Activated CD8-positive, alpha-beta T cell treated with anti-CD3 and anti-CD28 coated beads for 36 hours (primary cell): ENCODE measurements at regions not wholly inside any gene's neighbourhood (a gene's known extent, or its start where the extent isn't known, plus 50 kb on each side); places are given as distances from the start of the nearest gene placed in this dataset.
A peak's percentile ranks its signal among the peaks of the same experiment; 100 is the strongest.

Source experiments
- ATAC-seq: fragments of 200-7000 bp; cut with Tn5 transposase; one replicate; pipeline ENCODE4 v1.10.0; 2021; ENCODE audit warnings: mild to moderate bottlenecking, moderate library complexity
- CTCF ChIA-PET: fragments of 350-600 bp; sonication (Branson Sonifier 250); formaldehyde crosslinking; loops from one replicate; lab custom pipeline; 2021; ENCODE audit warnings: antibody characterized with exemption; lab: Charles Lee
- POLR2A ChIA-PET: fragments of 350-600 bp; sonication (Branson Sonifier 250); formaldehyde crosslinking; loops from one replicate; lab custom pipeline; 2021; ENCODE audit warnings: antibody characterized with exemption; lab: Charles Lee
- DNase-seq: peaks from one replicate; pipeline ENCODE4 v3.0.0-alpha.2; 2020
- H3K27ac Mint-ChIP-seq: one replicate; pipeline ENCODE4 v1.8.0; 2021; ENCODE audit warnings: mild to moderate bottlenecking, mixed read lengths
- H3K27me3 Mint-ChIP-seq: one replicate; pipeline ENCODE4 v1.8.0; 2021; ENCODE audit warnings: mixed read lengths
- H3K36me3 Mint-ChIP-seq: one replicate; pipeline ENCODE4 v1.8.0; 2021; ENCODE audit warnings: low read depth, mixed read lengths
- H3K4me1 Mint-ChIP-seq: one replicate; pipeline ENCODE4 v1.8.0; 2021; ENCODE audit warnings: low read depth, mixed read lengths
- H3K4me3 Mint-ChIP-seq: one replicate; pipeline ENCODE4 v1.8.0; 2021; ENCODE audit warnings: mild to moderate bottlenecking, moderate library complexity, mixed read lengths
- H3K9me3 Mint-ChIP-seq: one replicate; pipeline ENCODE4 v1.8.0; 2021; ENCODE audit warnings: mixed read lengths
- intact Hi-C: fragments of 100-400 bp; cut with micrococcal nuclease; formaldehyde crosslinking; loops from one replicate; pipeline ENCODE4 v1.10.0; 2022
- TF ChIP-seq, protein P1 (sequence below): fragments of 200-600 bp; IDR thresholded peaks from one replicate; pipeline ENCODE4 v1.8.0; 2022; ENCODE audit warnings: antibody characterized with exemption, mild to moderate bottlenecking

- Mint-ChIP-seq H3K27ac (no peak overlapping the region), H3K9me3 (no peaks in the 10 kb centered on the region), H3K36me3 (no peaks in the 10 kb centered on the region), H3K4me1 (peaks cover 12% of the 10 kb centered on the region), H3K27me3 (peaks cover 8% of the 10 kb centered on the region), H3K4me3 (no peak overlapping the region)
- TF ChIP-seq, protein P1, sequence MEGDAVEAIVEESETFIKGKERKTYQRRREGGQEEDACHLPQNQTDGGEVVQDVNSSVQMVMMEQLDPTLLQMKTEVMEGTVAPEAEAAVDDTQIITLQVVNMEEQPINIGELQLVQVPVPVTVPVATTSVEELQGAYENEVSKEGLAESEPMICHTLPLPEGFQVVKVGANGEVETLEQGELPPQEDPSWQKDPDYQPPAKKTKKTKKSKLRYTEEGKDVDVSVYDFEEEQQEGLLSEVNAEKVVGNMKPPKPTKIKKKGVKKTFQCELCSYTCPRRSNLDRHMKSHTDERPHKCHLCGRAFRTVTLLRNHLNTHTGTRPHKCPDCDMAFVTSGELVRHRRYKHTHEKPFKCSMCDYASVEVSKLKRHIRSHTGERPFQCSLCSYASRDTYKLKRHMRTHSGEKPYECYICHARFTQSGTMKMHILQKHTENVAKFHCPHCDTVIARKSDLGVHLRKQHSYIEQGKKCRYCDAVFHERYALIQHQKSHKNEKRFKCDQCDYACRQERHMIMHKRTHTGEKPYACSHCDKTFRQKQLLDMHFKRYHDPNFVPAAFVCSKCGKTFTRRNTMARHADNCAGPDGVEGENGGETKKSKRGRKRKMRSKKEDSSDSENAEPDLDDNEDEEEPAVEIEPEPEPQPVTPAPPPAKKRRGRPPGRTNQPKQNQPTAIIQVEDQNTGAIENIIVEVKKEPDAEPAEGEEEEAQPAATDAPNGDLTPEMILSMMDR = no peak
- peak; percentile 76 for ATAC-seq
- ChIA-PET POLR2A (no interaction called here), CTCF (interaction anchor here (0.7 to 4.7 kb wide), 5 partner anchors 9 to 334 kb away, joined by 3 to 38 read pairs (median 3); no protein-coding TSS in a partner anchor)
- intact Hi-C loops = no loop called here
- DNase-seq = no peak
These were observed 73.8 kb upstream of the HNRNPA3 start for GRCh38 chr2:177138823-177139222.

DNA sequence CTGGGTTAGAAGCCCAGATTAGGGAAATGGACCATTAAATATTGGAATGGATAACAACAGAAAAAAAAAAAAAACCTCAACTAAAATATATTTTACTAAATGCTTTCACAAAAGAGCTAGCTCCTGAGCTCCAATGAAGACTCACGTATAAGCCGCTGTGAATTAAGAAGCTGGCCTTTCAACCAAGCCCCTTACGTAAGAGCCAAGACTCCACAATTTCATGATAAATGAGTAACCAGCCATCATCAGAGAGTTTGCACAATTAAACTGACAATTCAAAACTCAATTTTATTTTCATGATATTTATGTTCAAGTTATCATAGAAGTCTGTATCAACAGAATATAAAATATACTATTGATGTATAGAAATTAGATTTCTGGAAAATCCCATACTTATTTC lies 70.7 kb upstream of the HNRNPA3 start:
- intact Hi-C loops = no loop called here
- Mint-ChIP-seq H3K4me1 (peaks cover 12% of the 10 kb centered on the region), H3K9me3 (no peaks in the 10 kb centered on the region), H3K4me3 (no peak overlapping the region), H3K36me3 (no peaks in the 10 kb centered on the region), H3K27ac (no peak overlapping the region), H3K27me3 (peaks cover 16% of the 10 kb centered on the region)
- DNase-seq (no peak), ATAC-seq (no peak)
- TF ChIP-seq, protein P1 = no peak
- POLR2A ChIA-PET = no interaction called here
- CTCF ChIA-PET = interaction anchor here (1.4 kb wide), 1 partner anchor 328 kb away, joined by 4 read pairs; no protein-coding TSS in a partner anchor

- no peak for DNase-seq
- H3K9me3 Mint-ChIP-seq = no peaks in the 10 kb centered on the region
- peaks cover 11% of the 10 kb centered on the region for H3K4me1 Mint-ChIP-seq
- no peak for ATAC-seq
- H3K4me3 Mint-ChIP-seq = no peak overlapping the region
- peaks cover 23% of the 10 kb centered on the region for H3K27me3 Mint-ChIP-seq
- no peak overlapping the region for H3K27ac Mint-ChIP-seq
- TF ChIP-seq, protein P1 = no peak
- CTCF ChIA-PET = interaction anchor here (1.5 kb wide), 1 partner anchor 491 kb away, joined by 4 read pairs; no protein-coding TSS in a partner anchor
- H3K36me3 Mint-ChIP-seq = no peaks in the 10 kb centered on the region
- intact Hi-C loops = no loop called here
- POLR2A ChIA-PET = no interaction called here
These were observed 69.2 kb upstream of the HNRNPA3 start for GRCh38 chr2:177143444-177143843.

DNA sequence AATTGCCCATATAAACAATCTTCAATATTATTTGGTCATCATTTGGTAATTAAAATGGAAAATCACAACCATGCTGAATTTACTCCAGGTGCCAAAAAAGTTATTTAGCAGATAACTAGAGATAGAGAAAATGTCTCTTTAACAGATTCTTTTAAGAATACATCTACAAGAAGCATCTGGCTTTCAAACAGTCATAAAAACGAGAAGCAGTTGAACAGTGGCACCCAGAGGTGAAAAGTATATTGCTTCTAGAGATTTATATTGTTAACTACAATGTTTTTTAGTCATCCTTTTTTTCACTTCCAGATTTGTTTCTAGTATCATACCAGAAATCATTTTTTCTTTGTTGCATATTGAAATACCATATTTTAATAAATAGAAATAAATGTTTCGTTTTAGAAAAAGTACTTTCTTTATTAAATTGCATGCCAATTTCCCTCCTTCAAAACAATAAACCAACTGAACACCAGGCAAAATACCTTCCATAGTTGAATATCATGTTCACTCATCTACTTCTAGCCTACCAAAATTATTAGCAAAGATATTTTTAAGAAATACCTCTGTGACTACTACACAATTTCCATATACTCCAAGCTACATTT lies 65.4 kb upstream of the HNRNPA3 start:
- Mint-ChIP-seq H3K9me3 (no peaks in the 10 kb centered on the region), H3K4me1 (peaks cover 5% of the 10 kb centered on the region), H3K4me3 (no peak overlapping the region), H3K27ac (no peak overlapping the region), H3K36me3 (no peaks in the 10 kb centered on the region), H3K27me3 (peaks cover 32% of the 10 kb centered on the region)
- ChIA-PET POLR2A (no interaction called here), CTCF (interaction anchor here (0.6 to 4.5 kb wide), 28 partner anchors 9 to 1020 kb away, joined by 3 to 86 read pairs (median 6); no protein-coding TSS in a partner anchor)
- TF ChIP-seq, protein P1 = peak; percentile 86
- ATAC-seq (peak; percentile 52), DNase-seq (peak; percentile 38)
- intact Hi-C loops = loop anchor here (5.0 kb wide), 3 partner anchors 210 to 1020 kb away; partner anchors contain the start of gene HOXD8

- intact Hi-C loops = loop anchor here (5.0 kb wide), 3 partner anchors 211 to 1021 kb away; partner anchors contain the start of gene HOXD8
- H3K27me3 Mint-ChIP-seq = peaks cover 32% of the 10 kb centered on the region
- ATAC-seq = no peak
- TF ChIP-seq, protein P1 = no peak
- no peaks in the 10 kb centered on the region for H3K9me3 Mint-ChIP-seq
- CTCF ChIA-PET = interaction anchor here (0.6 to 4.5 kb wide), 84 partner anchors 10 to 1030 kb away, joined by 3 to 86 read pairs (median 5); partner anchors contain the start of gene AGPS
- no peak for DNase-seq
- no peaks in the 10 kb centered on the region for H3K36me3 Mint-ChIP-seq
- peaks cover 5% of the 10 kb centered on the region for H3K4me1 Mint-ChIP-seq
- no peak overlapping the region for H3K27ac Mint-ChIP-seq
- H3K4me3 Mint-ChIP-seq = peak overlapping the region; percentile 81
- POLR2A ChIA-PET = interaction anchor here (0.6 kb wide), 1 partner anchor 1017 kb away, joined by 3 read pairs; no protein-coding TSS in a partner anchor
These were observed 64.7 kb upstream of the HNRNPA3 start for GRCh38 chr2:177147834-177148445.
